GM18867 (cell line): ENCODE measurements at regions not wholly inside any gene's neighbourhood (a gene's known extent, or its start where the extent isn't known, plus 50 kb on each side); places are given as distances from the start of the nearest gene placed in this dataset.

Experiments used
- ATAC-seq: cut with Tn5 transposase; IDR thresholded peaks from one replicate; pipeline ENCODE4 v1.9.1; 2021; ENCODE audit warnings: mild to moderate bottlenecking, moderate library complexity; ENCODE audit not compliant: unreplicated experiment

GRCh38 chr16:5884996-5885395 is 787.4 kb upstream of the EEF2KMT start:
- ATAC-seq = no peak

- no peak for ATAC-seq
Observed at GRCh38 chr16:5884339-5884738, 786.7 kb upstream of the EEF2KMT start.

GRCh38 chr16:5882087-5882640 is 784.6 kb upstream of the EEF2KMT start:
- ATAC-seq = no peak

- ATAC-seq = no peak
Observed at GRCh38 chr16:5875416-5875815, 777.8 kb upstream of the EEF2KMT start.

GRCh38 chr16:5874899-5875298 is 777.3 kb upstream of the EEF2KMT start:
- no peak for ATAC-seq

- ATAC-seq = no peak
Observed at GRCh38 chr16:5873221-5873620, 775.6 kb upstream of the EEF2KMT start.

- no peak for ATAC-seq
Observed at GRCh38 chr16:5870886-5871691, 773.5 kb upstream of the EEF2KMT start.

GRCh38 chr16:5867250-5867649 is 769.7 kb upstream of the EEF2KMT start:
- no peak for ATAC-seq

- ATAC-seq = no peak
Observed at GRCh38 chr16:5865236-5865635, 767.6 kb upstream of the EEF2KMT start.

GRCh38 chr16:5863071-5863606 is 765.5 kb upstream of the EEF2KMT start:
- ATAC-seq = no peak

- ATAC-seq = no peak
Observed at GRCh38 chr16:5862103-5862840, 764.7 kb upstream of the EEF2KMT start.

GRCh38 chr16:5861241-5861640 is 763.6 kb upstream of the EEF2KMT start:
- ATAC-seq = no peak

GRCh38 chr16:5858180-5858579 is 760.6 kb upstream of the EEF2KMT start:
- ATAC-seq = no peak

GRCh38 chr16:5854027-5854426 is 756.4 kb upstream of the EEF2KMT start:
- ATAC-seq = no peak

GRCh38 chr16:5852151-5852550 is 754.6 kb upstream of the EEF2KMT start:
- ATAC-seq = no peak

GRCh38 chr16:5851393-5851982 is 753.9 kb upstream of the EEF2KMT start:
- ATAC-seq = no peak

- no peak for ATAC-seq
Observed at GRCh38 chr16:5850632-5851392, 753.2 kb upstream of the EEF2KMT start.

GRCh38 chr16:5845046-5845445 is 747.5 kb upstream of the EEF2KMT start:
- no peak for ATAC-seq

- ATAC-seq = no peak
Observed at GRCh38 chr16:5841974-5842373, 744.4 kb upstream of the EEF2KMT start.

- no peak for ATAC-seq
Observed at GRCh38 chr16:5838725-5839124, 741.1 kb upstream of the EEF2KMT start.

GRCh38 chr16:5838071-5838470 is 740.5 kb upstream of the EEF2KMT start:
- ATAC-seq = no peak
